Lower leg skin (tissue), 4 donors: ENCODE measurements at regions not wholly inside any gene's neighbourhood (a gene's known extent, or its start where the extent isn't known, plus 50 kb on each side); places are given as distances from the start of the nearest gene placed in this dataset.
"Not testable (repeated sequence)": the region's sequence is repeated elsewhere in the genome, so short reads cannot be mapped to it uniquely, and the experiment has no call there.

ENCODE experiments used
- DNase-seq, 2 donors: peaks; one replicate each; pipeline ENCODE4 v3.0.0-alpha.2; 2019; ENCODE audit warnings: low spot score in 2 of 2
- H3K4me3 ChIP-seq: fragments of 200-600 bp; sonication (generic); 2 replicates; pipeline ENCODE4 v1.5.1; 2017; ENCODE audit warnings: mild to moderate bottlenecking, low read depth; ENCODE audit not compliant: poor library complexity, severe bottlenecking
- CTCF ChIP-seq, 3 donors: fragments of 450-650 bp; IDR thresholded peaks; one replicate each; pipeline ENCODE4 v1.5.1; 2016; ENCODE audit warnings: antibody characterized with exemption in 3 of 3, mild to moderate bottlenecking in 3 of 3, moderate library complexity in 2 of 3
- POLR2A ChIP-seq, 2 donors: fragments of 450-650 bp; IDR thresholded peaks; one replicate each; pipeline ENCODE4 v1.6.1; 2016 to 2017; ENCODE audit warnings: antibody characterized with exemption in 2 of 2, mild to moderate bottlenecking in 1 of 2, moderate library complexity in 1 of 2
- WGBS, 2 donors: methylation state at CpG; one replicate each; pipeline ENCODE4 v1.1.5; 2018; 5-methylcytosine and 5-hydroxymethylcytosine counted together
- intact Hi-C: fragments of 100-400 bp; cut with DNase I; formaldehyde crosslinking; loops from one replicate; pipeline ENCODE4 v1.15.0; 2023; ENCODE audit warnings: low total_unique reads

GRCh38 chr6:141395443-141396008, 737.2 kb upstream of the GJE1 start:
- no peak overlapping the region for H3K4me3 ChIP-seq
- intact Hi-C loops, result no loop called here
- TF ChIP-seq CTCF (IDR thresholded peaks at IDR 0.05) (no peak), POLR2A (IDR thresholded peaks at IDR 0.05) (no peak)
- 93 to 95% methylated on average over 7 to 9 of the region's 9 CpGs for WGBS, 2 donors
- no peak for DNase-seq

GRCh38 chr6:141394565-141395051, 738.1 kb upstream of the GJE1 start:
- TF ChIP-seq CTCF (IDR thresholded peaks at IDR 0.05), result no peak
- TF ChIP-seq POLR2A (IDR thresholded peaks at IDR 0.05), result no peak
- no peak for DNase-seq
- no peak overlapping the region for H3K4me3 ChIP-seq
- WGBS, 2 donors, result 93 to 99% methylated on average over 7 to 10 of the region's 13 CpGs
- intact Hi-C loops, result no loop called here

- WGBS, 2 donors, result 88 to 91% methylated on average over 4 to 5 of the region's 8 CpGs
- intact Hi-C loops, result no loop called here
Measured at GRCh38 chr6:141394125-141394536, 738.6 kb upstream of the GJE1 start.

GRCh38 chr6:141393405-141394124, 739.2 kb upstream of the GJE1 start:
- intact Hi-C loops, result no loop called here
- no peak for DNase-seq
- WGBS, 2 donors, result 82 to 89% methylated on average over 8 to 10 of the region's 10 CpGs
- TF ChIP-seq CTCF (IDR thresholded peaks at IDR 0.05) (no peak), POLR2A (IDR thresholded peaks at IDR 0.05) (no peak)
- no peak overlapping the region for H3K4me3 ChIP-seq

More at GRCh38 chr6:141394125-141394536, 738.6 kb upstream of the GJE1 start:
- H3K4me3 ChIP-seq, result no peak overlapping the region
- DNase-seq, result no peak
- TF ChIP-seq CTCF (IDR thresholded peaks at IDR 0.05) (no peak), POLR2A (IDR thresholded peaks at IDR 0.05) (no peak)

GRCh38 chr6:141391135-141391534, 741.6 kb upstream of the GJE1 start:
- intact Hi-C loops, DNase-seq, H3K4me3 ChIP-seq: not testable (repeated sequence)
- WGBS, 2 donors, result 79 to 82% methylated on average over 2 of the region's 2 CpGs

- 89 to 95% methylated on average over 3 of the region's 3 CpGs for WGBS, 2 donors
- intact Hi-C loops, result no loop called here
- no peak overlapping the region for H3K4me3 ChIP-seq
- TF ChIP-seq POLR2A (IDR thresholded peaks at IDR 0.05) (no peak), CTCF (IDR thresholded peaks at IDR 0.05) (no peak)
- DNase-seq, result no peak
Measured at GRCh38 chr6:141388666-141389065, 744.1 kb upstream of the GJE1 start.
